PC-9 (cell line): ENCODE measurements at regions not wholly inside any gene's neighbourhood (a gene's known extent, or its start where the extent isn't known, plus 50 kb on each side); places are given as distances from the start of the nearest gene placed in this dataset.

Source experiments
- BruUV-seq: library from RNA; stranded (reverse); fragments of 400-500 nt; replicated peaks from 2 replicates; lab custom pipeline; 2021; lab: Mats Ljungman, UMichigan
- CTCF ChIA-PET: fragments of 300-600 bp; sonication (Branson Sonifier 250); formaldehyde crosslinking; loops from one replicate; lab custom pipeline; 2022; ENCODE audit warnings: antibody characterized with exemption; lab: Charles Lee
- POLR2A ChIA-PET: fragments of 300-600 bp; sonication (Branson Sonifier 250); formaldehyde crosslinking; loops from one replicate; lab custom pipeline; 2022; ENCODE audit warnings: antibody characterized with exemption; ENCODE audit not compliant: unreplicated experiment; lab: Charles Lee
- DNase-seq, 2 experiments: peaks; one replicate each; pipeline versions ENCODE4 v3.0.0 to v3.0.0-alpha.2; 2015 to 2022; ENCODE audit warnings: mixed read lengths in 1 of 2
- H2AFZ ChIP-seq: fragments of 200-600 bp; sonication (generic); 2 replicates; pipeline ENCODE4 v1.8.1; 2017; ENCODE audit warnings: antibody characterized with exemption
- H3F3A ChIP-seq: fragments of 200-600 bp; sonication (generic); 2 replicates; pipeline ENCODE4 v1.8.1; 2017; ENCODE audit warnings: antibody characterized with exemption, mild to moderate bottlenecking, low read depth; ENCODE audit not compliant: insufficient read depth
- H3K27ac ChIP-seq: fragments of 200-600 bp; sonication (generic); 2 replicates; pipeline ENCODE4 v1.6.1; 2016; ENCODE audit warnings: mixed run types
- H3K27me3 ChIP-seq: fragments of 200-600 bp; sonication (generic); 2 replicates; pipeline ENCODE4 v1.6.1; 2016; ENCODE audit warnings: low read depth, mixed run types; ENCODE audit not compliant: insufficient read depth
- H3K36me3 ChIP-seq: fragments of 200-600 bp; sonication (generic); 2 replicates; pipeline ENCODE4 v1.6.1; 2016; ENCODE audit warnings: low read depth, mixed run types
- H3K4me1 ChIP-seq: fragments of 200-600 bp; sonication (generic); replicated peaks from 2 replicates; pipeline ENCODE4 v1.6.1; 2016; ENCODE audit warnings: mixed run types; ENCODE audit not compliant: insufficient read depth
- H3K4me2 ChIP-seq: fragments of 200-600 bp; sonication (generic); 2 replicates; pipeline ENCODE4 v1.6.1; 2017; ENCODE audit warnings: mixed run types
- H3K4me3 ChIP-seq: fragments of 200-600 bp; sonication (generic); 2 replicates; pipeline ENCODE4 v1.6.1; 2016; ENCODE audit warnings: mixed run types
- H3K79me2 ChIP-seq: fragments of 200-600 bp; sonication (generic); 2 replicates; pipeline ENCODE4 v1.6.1; 2017; ENCODE audit warnings: low read depth, mixed run types
- H3K9me2 ChIP-seq: fragments of 200-600 bp; sonication (generic); 2 replicates; pipeline ENCODE4 v1.8.1; 2017; ENCODE audit warnings: mild to moderate bottlenecking; ENCODE audit not compliant: insufficient read depth
- H3K9me3 ChIP-seq: fragments of 200-600 bp; sonication (generic); 2 replicates; pipeline ENCODE4 v1.8.1; 2016; ENCODE audit warnings: low read depth; ENCODE audit not compliant: insufficient read depth
- H4K20me1 ChIP-seq: fragments of 200-600 bp; sonication (generic); 2 replicates; pipeline ENCODE4 v1.8.1; 2017; ENCODE audit not compliant: insufficient read depth
- EZH2 ChIP-seq: fragments of 200-600 bp; sonication (generic); IDR thresholded peaks from 2 replicates; pipeline ENCODE4 v1.8.0; 2017; ENCODE audit warnings: antibody characterized with exemption, low read depth
- intact Hi-C: fragments of 100-400 bp; cut with micrococcal nuclease; formaldehyde crosslinking; loops from one replicate; pipeline ENCODE4 v1.10.0; 2022; ENCODE audit not compliant: unreplicated experiment
- TF ChIP-seq, protein P1 (sequence below): fragments of 200-600 bp; sonication (generic); conservative IDR thresholded peaks from 2 replicates; pipeline ENCODE4 v1.6.1; 2017; ENCODE audit warnings: mixed run types, antibody characterized with exemption, mild to moderate bottlenecking, moderate library complexity

DNA sequence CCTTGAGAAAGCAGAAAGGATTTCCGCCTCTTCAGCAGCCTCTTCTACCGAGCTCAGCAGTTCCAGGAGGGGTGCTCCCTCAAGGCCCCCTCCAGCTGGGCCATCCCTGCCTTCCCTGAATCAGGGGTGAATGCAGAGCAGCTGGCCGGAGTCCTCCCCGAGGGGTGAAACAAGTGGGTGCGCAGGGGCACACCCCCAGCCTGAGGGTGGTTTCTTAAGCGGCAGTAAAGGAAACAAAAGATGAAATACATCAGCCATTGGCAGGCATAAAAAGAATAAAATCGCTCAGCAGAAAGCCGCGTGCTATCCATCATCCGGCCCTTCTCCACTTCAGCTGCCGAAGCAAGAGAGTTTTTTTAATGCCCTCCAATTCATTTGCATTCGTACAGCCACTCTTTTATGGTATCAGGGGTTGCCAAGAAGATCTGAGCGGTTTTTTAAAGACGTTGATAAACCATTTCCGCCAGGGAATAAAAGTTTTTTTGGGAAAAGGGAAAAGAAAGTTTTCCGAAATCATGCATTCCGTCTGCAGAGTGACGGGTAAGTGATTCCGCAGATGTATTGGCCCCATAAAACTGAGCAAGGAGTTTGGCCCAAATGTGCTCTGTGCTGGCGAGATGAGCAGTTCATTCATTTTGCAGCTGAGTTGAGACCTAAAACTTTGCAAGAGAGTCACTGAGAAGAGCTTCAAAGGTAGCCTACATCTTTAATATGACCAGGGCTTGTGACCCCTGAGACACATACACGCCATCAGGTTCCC lies 73.7 kb upstream of the ZC3H12A start:
- intact Hi-C loops, result no loop called here
- POLR2A ChIA-PET, result no interaction called here

DNA sequence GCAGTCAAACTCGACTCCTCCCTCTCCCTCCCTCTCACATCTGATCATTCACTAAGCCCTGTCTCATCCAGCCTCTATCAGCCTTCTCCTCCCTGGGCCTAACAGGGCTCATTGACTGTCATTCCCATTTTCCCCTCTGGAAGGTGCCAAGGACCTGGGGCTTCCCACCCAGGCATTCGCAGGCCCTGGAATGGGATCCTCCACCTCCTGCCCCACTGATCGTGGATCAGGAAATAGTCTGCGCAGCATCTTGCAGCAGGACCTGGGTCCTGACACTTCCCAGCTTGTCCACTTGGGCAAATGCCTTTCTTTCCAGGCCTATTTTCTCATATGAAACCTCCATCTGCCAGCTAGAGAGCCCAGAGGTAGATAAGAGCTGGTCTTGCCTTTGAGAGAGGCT lies 71.2 kb upstream of the ZC3H12A start:
- CTCF ChIA-PET, result no interaction called here
- BruUV-seq, result no TSS peak

More for the DNA sequence above, 73.7 kb upstream of the ZC3H12A start:
- Histone ChIP-seq H3K36me3 (no peaks in the 10 kb centered on the region), H3K4me3 (no peak overlapping the region), H3K9me3 (no peaks in the 10 kb centered on the region), H3K79me2 (no peaks in the 10 kb centered on the region), H3K4me1 (no peaks in the 10 kb centered on the region), H3K27me3 (peaks cover 95% of the 10 kb centered on the region), H3F3A (no peaks in the 10 kb centered on the region), H3K4me2 (no peak overlapping the region), H3K27ac (no peak overlapping the region), H3K9me2 (no peaks in the 10 kb centered on the region), H4K20me1 (no peaks in the 10 kb centered on the region), H2AFZ (no peak overlapping the region)
- DNase-seq, result no peak
- CTCF ChIA-PET, result no interaction called here
- TF ChIP-seq, protein P1, sequence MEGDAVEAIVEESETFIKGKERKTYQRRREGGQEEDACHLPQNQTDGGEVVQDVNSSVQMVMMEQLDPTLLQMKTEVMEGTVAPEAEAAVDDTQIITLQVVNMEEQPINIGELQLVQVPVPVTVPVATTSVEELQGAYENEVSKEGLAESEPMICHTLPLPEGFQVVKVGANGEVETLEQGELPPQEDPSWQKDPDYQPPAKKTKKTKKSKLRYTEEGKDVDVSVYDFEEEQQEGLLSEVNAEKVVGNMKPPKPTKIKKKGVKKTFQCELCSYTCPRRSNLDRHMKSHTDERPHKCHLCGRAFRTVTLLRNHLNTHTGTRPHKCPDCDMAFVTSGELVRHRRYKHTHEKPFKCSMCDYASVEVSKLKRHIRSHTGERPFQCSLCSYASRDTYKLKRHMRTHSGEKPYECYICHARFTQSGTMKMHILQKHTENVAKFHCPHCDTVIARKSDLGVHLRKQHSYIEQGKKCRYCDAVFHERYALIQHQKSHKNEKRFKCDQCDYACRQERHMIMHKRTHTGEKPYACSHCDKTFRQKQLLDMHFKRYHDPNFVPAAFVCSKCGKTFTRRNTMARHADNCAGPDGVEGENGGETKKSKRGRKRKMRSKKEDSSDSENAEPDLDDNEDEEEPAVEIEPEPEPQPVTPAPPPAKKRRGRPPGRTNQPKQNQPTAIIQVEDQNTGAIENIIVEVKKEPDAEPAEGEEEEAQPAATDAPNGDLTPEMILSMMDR, result no peak
- no peak for TF ChIP-seq EZH2
- no TSS peak for BruUV-seq

DNA sequence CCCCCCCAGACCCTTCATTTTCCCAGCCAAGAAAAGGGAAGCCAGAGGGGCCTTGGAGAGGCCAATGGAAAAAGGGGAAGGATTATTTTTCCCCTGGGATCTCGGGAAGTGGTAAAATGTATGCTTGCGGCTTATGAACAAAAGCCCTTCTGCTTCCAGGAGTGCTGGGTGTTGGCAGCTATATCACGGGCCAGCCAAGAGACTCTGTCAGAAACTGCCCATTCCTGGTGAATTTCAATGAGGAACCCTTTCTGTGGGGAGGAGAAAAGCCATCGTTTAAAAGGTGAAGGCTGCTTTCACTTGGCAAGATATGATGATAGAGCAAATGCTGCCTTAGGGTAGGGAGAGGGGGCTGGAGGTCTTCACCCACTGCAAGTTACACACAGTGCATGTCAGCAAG lies 69.7 kb upstream of the ZC3H12A start:
- H3K4me3 ChIP-seq, result no peak overlapping the region
- H3F3A ChIP-seq, result no peaks in the 10 kb centered on the region
- no peak for TF ChIP-seq EZH2
- TF ChIP-seq, protein P1, result no peak
- no peaks in the 10 kb centered on the region for H4K20me1 ChIP-seq
- ChIA-PET CTCF (no interaction called here), POLR2A (no interaction called here)
- H3K4me1 ChIP-seq, result no peaks in the 10 kb centered on the region
- H3K79me2 ChIP-seq, result no peaks in the 10 kb centered on the region
- no peaks in the 10 kb centered on the region for H3K36me3 ChIP-seq
- H3K4me2 ChIP-seq, result no peak overlapping the region
- H3K9me2 ChIP-seq, result no peaks in the 10 kb centered on the region
- BruUV-seq, result no TSS peak
- peaks cover 76% of the 10 kb centered on the region for H3K27me3 ChIP-seq
- H3K9me3 ChIP-seq, result no peaks in the 10 kb centered on the region
- DNase-seq, result no peak
- H3K27ac ChIP-seq, result no peak overlapping the region
- intact Hi-C loops, result no loop called here
- no peak overlapping the region for H2AFZ ChIP-seq

More for the DNA sequence above, 71.2 kb upstream of the ZC3H12A start:
- Histone ChIP-seq H3K36me3 (no peaks in the 10 kb centered on the region), H3F3A (no peaks in the 10 kb centered on the region), H3K4me3 (no peak overlapping the region), H3K4me1 (no peaks in the 10 kb centered on the region), H3K27ac (no peak overlapping the region), H3K4me2 (no peak overlapping the region), H3K9me3 (no peaks in the 10 kb centered on the region), H3K79me2 (no peaks in the 10 kb centered on the region), H3K27me3 (peaks cover 90% of the 10 kb centered on the region), H4K20me1 (no peaks in the 10 kb centered on the region), H3K9me2 (no peaks in the 10 kb centered on the region), H2AFZ (no peak overlapping the region)
- intact Hi-C loops, result no loop called here
- POLR2A ChIA-PET, result no interaction called here
- no peak for TF ChIP-seq EZH2
- TF ChIP-seq, protein P1, result no peak
- DNase-seq, result no peak
